ENCODE measurements at regions not wholly inside any gene's neighbourhood (a gene's known extent, or its start where the extent isn't known, plus 50 kb on each side); places are given as distances from the start of the nearest gene placed in this dataset.

GRCh38 chr9:11144746-11145145 lies 531.9 kb upstream of the PTPRD start:
- intact Hi-C loops (cut with DNase I) = no loop called here

GRCh38 chr9:11148189-11148588 lies 535.4 kb upstream of the PTPRD start:
- intact Hi-C loops (cut with DNase I) = no loop called here
- Histone ChIP-seq H3K9me3 (ENCODE audit: control insufficient read depth, low read length) (no peaks in the 10 kb centered on the region), H3K4me3 (ENCODE audit: low read length in 2 of 2) (no peak overlapping the region), H3K4me1 (ENCODE audit: control insufficient read depth in 1 of 2, insufficient read depth in 2 of 2, low read length in 2 of 2) (no peaks in the 10 kb centered on the region), H3K27ac (ENCODE audit: low read depth in 1 of 2, low read length in 2 of 2) (no peak overlapping the region), H3K36me3 (ENCODE audit: control insufficient read depth in 1 of 2, insufficient read depth in 2 of 2, low read length in 1 of 2) (no peaks in the 10 kb centered on the region), H3K27me3 (ENCODE audit: control insufficient read depth in 1 of 2, insufficient read depth in 2 of 2, low read length in 1 of 2) (no peaks in the 10 kb centered on the region)
- DNase-seq (no peak), ATAC-seq (ENCODE audit: low FRiP score) (no peak)
- 88% methylated on average over 5 of the region's 5 CpGs for WGBS, 2 donors

More at GRCh38 chr9:11144746-11145145, 531.9 kb upstream of the PTPRD start:
- no peaks in the 10 kb centered on the region for H3K27me3 ChIP-seq (ENCODE audit: control insufficient read depth in 1 of 2, insufficient read depth in 2 of 2, low read length in 1 of 2)
- no peak overlapping the region for H3K4me3 ChIP-seq (ENCODE audit: low read length in 2 of 2)
- WGBS, 2 donors = 85 to 97% methylated on average over 2 of the region's 2 CpGs
- no peaks in the 10 kb centered on the region for H3K4me1 ChIP-seq (ENCODE audit: control insufficient read depth in 1 of 2, insufficient read depth in 2 of 2, low read length in 2 of 2)
- no peaks in the 10 kb centered on the region for H3K36me3 ChIP-seq (ENCODE audit: control insufficient read depth in 1 of 2, insufficient read depth in 2 of 2, low read length in 1 of 2)
- no peak for ATAC-seq (ENCODE audit: low FRiP score)
- H3K9me3 ChIP-seq (ENCODE audit: control insufficient read depth, low read length) = no peaks in the 10 kb centered on the region
- DNase-seq = no peak
- no peak overlapping the region for H3K27ac ChIP-seq (ENCODE audit: low read depth in 1 of 2, low read length in 2 of 2)

- H3K27ac ChIP-seq (ENCODE audit: low read depth in 1 of 2, low read length in 2 of 2) = no peak overlapping the region
- H3K27me3 ChIP-seq (ENCODE audit: control insufficient read depth in 1 of 2, insufficient read depth in 2 of 2, low read length in 1 of 2) = no peaks in the 10 kb centered on the region
- H3K9me3 ChIP-seq (ENCODE audit: control insufficient read depth, low read length) = no peaks in the 10 kb centered on the region
- DNase-seq = no peak
- H3K36me3 ChIP-seq (ENCODE audit: control insufficient read depth in 1 of 2, insufficient read depth in 2 of 2, low read length in 1 of 2) = no peaks in the 10 kb centered on the region
- intact Hi-C loops (cut with DNase I) = no loop called here
- no peak overlapping the region for H3K4me3 ChIP-seq (ENCODE audit: low read length in 2 of 2)
- no peaks in the 10 kb centered on the region for H3K4me1 ChIP-seq (ENCODE audit: control insufficient read depth in 1 of 2, insufficient read depth in 2 of 2, low read length in 2 of 2)
- ATAC-seq (ENCODE audit: low FRiP score) = no peak
- 64 to 74% methylated on average over 7 of the region's 7 CpGs for WGBS, 2 donors
Observed at GRCh38 chr9:11149065-11149464, 536.3 kb upstream of the PTPRD start.

GRCh38 chr9:11158063-11158462 lies 545.3 kb upstream of the PTPRD start:
- 68 to 83% methylated on average over 1 of the region's 1 CpG for WGBS, 2 donors
- intact Hi-C loops (cut with DNase I) = no loop called here

GRCh38 chr9:11158676-11159075 lies 545.9 kb upstream of the PTPRD start:
- Histone ChIP-seq H3K4me1 (ENCODE audit: control insufficient read depth in 1 of 2, insufficient read depth in 2 of 2, low read length in 2 of 2) (no peaks in the 10 kb centered on the region), H3K36me3 (ENCODE audit: control insufficient read depth in 1 of 2, insufficient read depth in 2 of 2, low read length in 1 of 2) (no peaks in the 10 kb centered on the region), H3K9me3 (ENCODE audit: control insufficient read depth, low read length) (peaks cover 4% of the 10 kb centered on the region), H3K27ac (ENCODE audit: low read depth in 1 of 2, low read length in 2 of 2) (no peak overlapping the region), H3K27me3 (ENCODE audit: control insufficient read depth in 1 of 2, insufficient read depth in 2 of 2, low read length in 1 of 2) (no peaks in the 10 kb centered on the region), H3K4me3 (ENCODE audit: low read length in 2 of 2) (no peak overlapping the region)
- DNase-seq (no peak), ATAC-seq (ENCODE audit: low FRiP score) (no peak)
- intact Hi-C loops (cut with DNase I) = no loop called here

More at GRCh38 chr9:11158063-11158462, 545.3 kb upstream of the PTPRD start:
- no peaks in the 10 kb centered on the region for H3K27me3 ChIP-seq (ENCODE audit: control insufficient read depth in 1 of 2, insufficient read depth in 2 of 2, low read length in 1 of 2)
- DNase-seq (no peak), ATAC-seq (ENCODE audit: low FRiP score) (peak; percentile 33)
- H3K36me3 ChIP-seq (ENCODE audit: control insufficient read depth in 1 of 2, insufficient read depth in 2 of 2, low read length in 1 of 2) = no peaks in the 10 kb centered on the region
- no peaks in the 10 kb centered on the region for H3K4me1 ChIP-seq (ENCODE audit: control insufficient read depth in 1 of 2, insufficient read depth in 2 of 2, low read length in 2 of 2)
- H3K9me3 ChIP-seq (ENCODE audit: control insufficient read depth, low read length) = peaks cover 4% of the 10 kb centered on the region
- no peak overlapping the region for H3K27ac ChIP-seq (ENCODE audit: low read depth in 1 of 2, low read length in 2 of 2)
- H3K4me3 ChIP-seq (ENCODE audit: low read length in 2 of 2) = no peak overlapping the region

GRCh38 chr9:11159318-11159862 lies 546.6 kb upstream of the PTPRD start:
- intact Hi-C loops (cut with DNase I) = no loop called here
- ATAC-seq (ENCODE audit: low FRiP score) = no peak
- no peak for DNase-seq

GRCh38 chr9:11163843-11164242 lies 551.0 kb upstream of the PTPRD start:
- intact Hi-C loops (cut with DNase I) = no loop called here
- DNase-seq (no peak), ATAC-seq (ENCODE audit: low FRiP score) (no peak)
- H3K4me1 ChIP-seq (ENCODE audit: control insufficient read depth in 1 of 2, insufficient read depth in 2 of 2, low read length in 2 of 2) = no peaks in the 10 kb centered on the region
- H3K9me3 ChIP-seq (ENCODE audit: control insufficient read depth, low read length) = no peaks in the 10 kb centered on the region
- H3K27ac ChIP-seq (ENCODE audit: low read depth in 1 of 2, low read length in 2 of 2) = no peak overlapping the region
- no peak overlapping the region for H3K4me3 ChIP-seq (ENCODE audit: low read length in 2 of 2)
- no peaks in the 10 kb centered on the region for H3K27me3 ChIP-seq (ENCODE audit: control insufficient read depth in 1 of 2, insufficient read depth in 2 of 2, low read length in 1 of 2)
- no peaks in the 10 kb centered on the region for H3K36me3 ChIP-seq (ENCODE audit: control insufficient read depth in 1 of 2, insufficient read depth in 2 of 2, low read length in 1 of 2)
- WGBS, 2 donors = 79 to 85% methylated on average over 2 of the region's 2 CpGs

More at GRCh38 chr9:11159318-11159862, 546.6 kb upstream of the PTPRD start:
- Histone ChIP-seq H3K27me3 (ENCODE audit: control insufficient read depth in 1 of 2, insufficient read depth in 2 of 2, low read length in 1 of 2) (no peaks in the 10 kb centered on the region), H3K4me3 (ENCODE audit: low read length in 2 of 2) (no peak overlapping the region), H3K4me1 (ENCODE audit: control insufficient read depth in 1 of 2, insufficient read depth in 2 of 2, low read length in 2 of 2) (no peaks in the 10 kb centered on the region), H3K27ac (ENCODE audit: low read depth in 1 of 2, low read length in 2 of 2) (no peak overlapping the region), H3K36me3 (ENCODE audit: control insufficient read depth in 1 of 2, insufficient read depth in 2 of 2, low read length in 1 of 2) (no peaks in the 10 kb centered on the region), H3K9me3 (ENCODE audit: control insufficient read depth, low read length) (peaks cover 4% of the 10 kb centered on the region)
- WGBS, 2 donors = 78 to 94% methylated on average over 1 of the region's 1 CpG

- H3K4me1 ChIP-seq (ENCODE audit: control insufficient read depth in 1 of 2, insufficient read depth in 2 of 2, low read length in 2 of 2) = no peaks in the 10 kb centered on the region
- H3K4me3 ChIP-seq (ENCODE audit: low read length in 2 of 2) = no peak overlapping the region
- WGBS, 2 donors = 92 to 95% methylated on average over 2 of the region's 2 CpGs
- H3K27ac ChIP-seq (ENCODE audit: low read depth in 1 of 2, low read length in 2 of 2) = no peak overlapping the region
- H3K36me3 ChIP-seq (ENCODE audit: control insufficient read depth in 1 of 2, insufficient read depth in 2 of 2, low read length in 1 of 2) = no peaks in the 10 kb centered on the region
- ATAC-seq (ENCODE audit: low FRiP score) = no peak
- no peaks in the 10 kb centered on the region for H3K27me3 ChIP-seq (ENCODE audit: control insufficient read depth in 1 of 2, insufficient read depth in 2 of 2, low read length in 1 of 2)
- intact Hi-C loops (cut with DNase I) = loop anchor here in 1 of 2 donors (10.0 kb wide), 1 partner anchor 53 kb away; no protein-coding TSS in a partner anchor
- DNase-seq = no peak
- H3K9me3 ChIP-seq (ENCODE audit: control insufficient read depth, low read length) = no peaks in the 10 kb centered on the region
Observed at GRCh38 chr9:11182001-11182400, 569.2 kb upstream of the PTPRD start.

GRCh38 chr9:11190719-11191118 lies 577.9 kb upstream of the PTPRD start:
- no peak for DNase-seq
- no peak overlapping the region for H3K4me3 ChIP-seq (ENCODE audit: low read length in 2 of 2)
- H3K27ac ChIP-seq (ENCODE audit: low read depth in 1 of 2, low read length in 2 of 2) = no peak overlapping the region
- WGBS, 2 donors = 58 to 64% methylated on average over 1 of the region's 1 CpG
- H3K4me1 ChIP-seq (ENCODE audit: control insufficient read depth in 1 of 2, insufficient read depth in 2 of 2, low read length in 2 of 2) = no peaks in the 10 kb centered on the region
- no peaks in the 10 kb centered on the region for H3K36me3 ChIP-seq (ENCODE audit: control insufficient read depth in 1 of 2, insufficient read depth in 2 of 2, low read length in 1 of 2)
- intact Hi-C loops (cut with DNase I) = no loop called here
- peaks cover 3% of the 10 kb centered on the region for H3K9me3 ChIP-seq (ENCODE audit: control insufficient read depth, low read length)
- no peak for ATAC-seq (ENCODE audit: low FRiP score)
- H3K27me3 ChIP-seq (ENCODE audit: control insufficient read depth in 1 of 2, insufficient read depth in 2 of 2, low read length in 1 of 2) = no peaks in the 10 kb centered on the region
